IMR-90 (cell line): ENCODE measurements at regions not wholly inside any gene's neighbourhood (a gene's known extent, or its start where the extent isn't known, plus 50 kb on each side); places are given as distances from the start of the nearest gene placed in this dataset.

ENCODE experiments used
- MXI1 ChIP-seq: IDR thresholded peaks from 2 replicates; pipeline ENCODE4 v1.6.1; 2012; ENCODE audit warnings: low read depth, mild to moderate bottlenecking, low read length, moderate library complexity, borderline replicate concordance
- POLR2A ChIP-seq: IDR thresholded peaks from 2 replicates; pipeline ENCODE4 v1.6.1; 2012; ENCODE audit warnings: mild to moderate bottlenecking, low read depth, low read length
- RAD21 ChIP-seq: IDR thresholded peaks from 2 replicates; pipeline ENCODE4 v1.6.1; 2012; ENCODE audit warnings: low read length, improper control_type of control experiment
- RCOR1 ChIP-seq: IDR thresholded peaks from 2 replicates; pipeline ENCODE4 v1.6.1; 2012; ENCODE audit warnings: mild to moderate bottlenecking, low read length, improper control_type of control experiment; ENCODE audit not compliant: insufficient replicate concordance
- RFX5 ChIP-seq: IDR thresholded peaks from 2 replicates; pipeline ENCODE4 v1.8.0; 2012; ENCODE audit warnings: low read depth, mild to moderate bottlenecking, low read length, moderate library complexity
- TF ChIP-seq, protein P1 (sequence below): conservative IDR thresholded peaks from 2 replicates; pipeline ENCODE4 v1.5.1; 2012; ENCODE audit warnings: mild to moderate bottlenecking, low read depth, low read length, improper control_type of control experiment
- TF ChIP-seq, protein P2 (sequence below): fragments of 150-350 bp; IDR thresholded peaks from 2 replicates; pipeline ENCODE4 v1.6.1; 2017; ENCODE audit warnings: mild to moderate bottlenecking, antibody characterized with exemption, low read length, low read depth
- TF ChIP-seq, protein P3 (sequence below): fragments of 150-350 bp; IDR thresholded peaks from 2 replicates; pipeline ENCODE4 v1.6.1; 2016; ENCODE audit warnings: low read depth, mild to moderate bottlenecking, low read length, moderate library complexity, borderline replicate concordance

DNA sequence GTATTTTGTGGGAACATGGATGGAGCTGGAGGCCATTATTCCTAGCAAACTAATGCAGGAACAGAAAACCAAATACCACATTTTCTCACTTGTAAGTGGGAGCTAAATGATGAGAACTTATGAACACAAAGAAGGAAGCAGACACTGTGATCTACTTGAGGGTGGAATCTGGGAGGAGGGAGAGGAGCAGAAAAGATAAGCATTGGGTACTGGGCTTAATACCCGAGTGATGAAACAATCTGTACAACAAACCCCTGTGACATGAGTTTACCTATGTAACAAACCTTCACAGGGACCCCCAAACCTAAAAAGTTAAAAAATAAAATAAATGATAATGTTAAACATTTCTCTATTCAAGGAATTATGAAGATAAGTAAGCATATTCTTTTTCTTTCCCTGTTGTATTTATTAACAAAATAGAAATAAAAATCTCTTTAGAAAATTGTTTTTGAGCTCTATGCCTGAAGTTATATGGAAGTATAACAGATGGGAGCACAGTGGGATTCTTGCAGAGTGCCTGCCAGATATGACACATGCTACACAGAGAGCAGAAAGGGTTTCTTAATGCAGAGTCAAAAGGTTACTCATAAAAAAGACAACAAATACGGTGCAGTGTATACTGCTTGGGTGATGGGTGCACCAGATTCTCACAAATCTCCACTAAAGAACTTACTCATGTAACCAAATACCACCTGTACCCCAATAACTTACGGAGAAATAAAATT is 52.0 kb upstream of the SYNE2 start:
- TF ChIP-seq RAD21 (no peak), POLR2A (no peak), MXI1 (no peak), RFX5 (no peak), RCOR1 (no peak)
- TF ChIP-seq, protein P1, sequence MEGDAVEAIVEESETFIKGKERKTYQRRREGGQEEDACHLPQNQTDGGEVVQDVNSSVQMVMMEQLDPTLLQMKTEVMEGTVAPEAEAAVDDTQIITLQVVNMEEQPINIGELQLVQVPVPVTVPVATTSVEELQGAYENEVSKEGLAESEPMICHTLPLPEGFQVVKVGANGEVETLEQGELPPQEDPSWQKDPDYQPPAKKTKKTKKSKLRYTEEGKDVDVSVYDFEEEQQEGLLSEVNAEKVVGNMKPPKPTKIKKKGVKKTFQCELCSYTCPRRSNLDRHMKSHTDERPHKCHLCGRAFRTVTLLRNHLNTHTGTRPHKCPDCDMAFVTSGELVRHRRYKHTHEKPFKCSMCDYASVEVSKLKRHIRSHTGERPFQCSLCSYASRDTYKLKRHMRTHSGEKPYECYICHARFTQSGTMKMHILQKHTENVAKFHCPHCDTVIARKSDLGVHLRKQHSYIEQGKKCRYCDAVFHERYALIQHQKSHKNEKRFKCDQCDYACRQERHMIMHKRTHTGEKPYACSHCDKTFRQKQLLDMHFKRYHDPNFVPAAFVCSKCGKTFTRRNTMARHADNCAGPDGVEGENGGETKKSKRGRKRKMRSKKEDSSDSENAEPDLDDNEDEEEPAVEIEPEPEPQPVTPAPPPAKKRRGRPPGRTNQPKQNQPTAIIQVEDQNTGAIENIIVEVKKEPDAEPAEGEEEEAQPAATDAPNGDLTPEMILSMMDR = no peak
- TF ChIP-seq, protein P2, sequence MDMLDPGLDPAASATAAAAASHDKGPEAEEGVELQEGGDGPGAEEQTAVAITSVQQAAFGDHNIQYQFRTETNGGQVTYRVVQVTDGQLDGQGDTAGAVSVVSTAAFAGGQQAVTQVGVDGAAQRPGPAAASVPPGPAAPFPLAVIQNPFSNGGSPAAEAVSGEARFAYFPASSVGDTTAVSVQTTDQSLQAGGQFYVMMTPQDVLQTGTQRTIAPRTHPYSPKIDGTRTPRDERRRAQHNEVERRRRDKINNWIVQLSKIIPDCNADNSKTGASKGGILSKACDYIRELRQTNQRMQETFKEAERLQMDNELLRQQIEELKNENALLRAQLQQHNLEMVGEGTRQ = no peak
- TF ChIP-seq, protein P3, sequence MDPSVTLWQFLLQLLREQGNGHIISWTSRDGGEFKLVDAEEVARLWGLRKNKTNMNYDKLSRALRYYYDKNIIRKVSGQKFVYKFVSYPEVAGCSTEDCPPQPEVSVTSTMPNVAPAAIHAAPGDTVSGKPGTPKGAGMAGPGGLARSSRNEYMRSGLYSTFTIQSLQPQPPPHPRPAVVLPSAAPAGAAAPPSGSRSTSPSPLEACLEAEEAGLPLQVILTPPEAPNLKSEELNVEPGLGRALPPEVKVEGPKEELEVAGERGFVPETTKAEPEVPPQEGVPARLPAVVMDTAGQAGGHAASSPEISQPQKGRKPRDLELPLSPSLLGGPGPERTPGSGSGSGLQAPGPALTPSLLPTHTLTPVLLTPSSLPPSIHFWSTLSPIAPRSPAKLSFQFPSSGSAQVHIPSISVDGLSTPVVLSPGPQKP = no peak
